ENCODE measurements at regions not wholly inside any gene's neighbourhood (a gene's known extent, or its start where the extent isn't known, plus 50 kb on each side); places are given as distances from the start of the nearest gene placed in this dataset.

GRCh38 chr3:177733936-177734335, 536.7 kb upstream of the TBL1XR1 start:
- POLR2A ChIA-PET (ENCODE audit: partially characterized antibody), result no interaction called here

More at GRCh38 chr3:177733936-177734335, 536.7 kb upstream of the TBL1XR1 start:
- no peak overlapping the region for H3K14ac ChIP-seq (ENCODE audit: insufficient read length)
- H3K79me2 ChIP-seq (ENCODE audit: control insufficient read depth in 1 of 2, insufficient read depth in 2 of 2, low read length in 2 of 2), result no peaks in the 10 kb centered on the region
- H3K4me2 ChIP-seq (ENCODE audit: insufficient read depth in 1 of 2, low read depth in 2 of 2, low read length in 2 of 2), result no peak overlapping the region
- no peaks in the 10 kb centered on the region for H3K23me2 ChIP-seq (ENCODE audit: low read depth, low read length)
- H2BK120ac ChIP-seq (replicated peaks; ENCODE audit: low read depth, low read length), result no peak overlapping the region
- no peak for DNase-seq (ENCODE audit: low read depth in 1 of 2, low spot score in 2 of 2)
- no peak overlapping the region for H2AFZ ChIP-seq (ENCODE audit: low read length)
- H3K4me3 ChIP-seq (ENCODE audit: extremely low read depth in 1 of 4, insufficient read depth in 2 of 4, low read depth in 3 of 4, low read length in 4 of 4), result no peak overlapping the region
- TF ChIP-seq ZNF274 (IDR thresholded peaks at IDR 0.05; ENCODE audit: borderline replicate concordance, extremely low read depth, low read length) (no peak), HDAC6 (IDR thresholded peaks at IDR 0.05; ENCODE audit: low read depth, low read length) (no peak)
- H3K4ac ChIP-seq (replicated peaks; ENCODE audit: insufficient read length, low read depth, low read length), result no peak overlapping the region
- no peak overlapping the region for H2BK5ac ChIP-seq (ENCODE audit: low read depth, low read length)
- H4K8ac ChIP-seq (ENCODE audit: extremely low read depth, insufficient read depth, low read length), result no peak overlapping the region
- no peak overlapping the region for H4K5ac ChIP-seq (ENCODE audit: insufficient read length, low read depth, low read length)
- WGBS, 2 experiments (ENCODE audit: extremely low coverage in 1 of 2, insufficient coverage in 1 of 2, insufficient read length in 1 of 2, insufficient replicate concordance in 2 of 2, low coverage in 1 of 2, low lambda C conversion rate in 2 of 2, missing lambda C conversion rate in 1 of 2), result 91% methylated on average over 2 of the region's 2 CpGs; no CpG with 5 or more reads in 1 of the 2 experiments
- no peak overlapping the region for H2BK12ac ChIP-seq (ENCODE audit: low read depth, low read length)
- no peak overlapping the region for H2BK20ac ChIP-seq (ENCODE audit: low read length)
- no peaks in the 10 kb centered on the region for H3K36me3 ChIP-seq (ENCODE audit: control insufficient read depth in 2 of 4, insufficient read depth in 4 of 4, low read length in 3 of 4)
- H2AK5ac ChIP-seq (ENCODE audit: low read depth, low read length), result no peak overlapping the region
- no peak overlapping the region for H3K18ac ChIP-seq (ENCODE audit: extremely low read depth, low read length)
- no peak overlapping the region for H4K91ac ChIP-seq (replicated peaks; ENCODE audit: insufficient read length, low read length)
- no peak overlapping the region for H3K27ac ChIP-seq (ENCODE audit: low read depth, low read length)
- no peaks in the 10 kb centered on the region for H3K27me3 ChIP-seq (replicated peaks in 1 of 4; ENCODE audit: control insufficient read depth in 3 of 4, extremely low read depth in 1 of 4, insufficient read depth in 3 of 4, low read length in 3 of 4)
- H3K9me3 ChIP-seq (ENCODE audit: insufficient read depth in 2 of 2, low read depth in 1 of 2, low read length in 1 of 2), result no peaks in the 10 kb centered on the region
- no peak overlapping the region for H3K23ac ChIP-seq (ENCODE audit: insufficient read length)
- no peak overlapping the region for H3K56ac ChIP-seq (replicated peaks; ENCODE audit: insufficient read length, low read depth, low read length)
- H2BK15ac ChIP-seq (ENCODE audit: low read length), result no peak overlapping the region
- FAIRE-seq, result no peak
- H3K4me1 ChIP-seq (replicated peaks in 1 of 4; ENCODE audit: control insufficient read depth in 3 of 4, insufficient read depth in 4 of 4, low read length in 3 of 4), result peaks cover 1 to 8% (median 4%) of the 10 kb centered on the region in 4 experiments; a peak in 5 of 7 replicates
- no peak overlapping the region for H3K9ac ChIP-seq (replicated peaks in 1 of 4; ENCODE audit: extremely low read depth in 1 of 4, low read depth in 3 of 4, low read length in 3 of 4)
- no peaks in the 10 kb centered on the region for H3K79me1 ChIP-seq (ENCODE audit: low read depth, low read length)
- CTCF ChIA-PET (ENCODE audit: partially characterized antibody), result interaction anchor here (0.9 to 1.0 kb wide), 2 partner anchors 13 to 516 kb away, joined by 3 to 4 read pairs; no protein-coding TSS in a partner anchor
- no peaks in the 10 kb centered on the region for H4K20me1 ChIP-seq (replicated peaks in 1 of 2; ENCODE audit: control insufficient read depth in 1 of 2, insufficient read depth in 2 of 2, low read length in 2 of 2)
